HEK293 (cell line): ENCODE measurements at regions not wholly inside any gene's neighbourhood (a gene's known extent, or its start where the extent isn't known, plus 50 kb on each side); places are given as distances from the start of the nearest gene placed in this dataset.

ENCODE experiments used
- BCL11B ChIP-seq: fragments of 450-650 bp; formaldehyde crosslinking; IDR thresholded peaks from 2 replicates; pipeline ENCODE4 v1.5.1; 2016; ENCODE audit warnings: low read depth, missing biosample characterization, missing genetic modification characterization
- SCRT1 ChIP-seq: fragments of 450-650 bp; formaldehyde crosslinking; IDR thresholded peaks from 2 replicates; pipeline ENCODE4 v1.5.1; 2016; ENCODE audit warnings: missing biosample characterization, missing genetic modification characterization, borderline replicate concordance
- SP2 ChIP-seq: fragments of 450-650 bp; formaldehyde crosslinking; IDR thresholded peaks from 2 replicates; pipeline ENCODE4 v1.5.1; 2016; ENCODE audit warnings: missing biosample characterization, missing genetic modification characterization
- ZBTB1 ChIP-seq: fragments of 450-650 bp; formaldehyde crosslinking; IDR thresholded peaks from 2 replicates; pipeline ENCODE4 v1.5.1; 2016; ENCODE audit warnings: missing biosample characterization, missing genetic modification characterization
- ZNF174 ChIP-seq: fragments of 450-650 bp; formaldehyde crosslinking; IDR thresholded peaks from 2 replicates; pipeline ENCODE4 v1.5.0; 2017; ENCODE audit warnings: missing biosample characterization, mild to moderate bottlenecking, missing genetic modification characterization
- ZNF19 ChIP-seq: fragments of 450-650 bp; formaldehyde crosslinking; IDR thresholded peaks from 2 replicates; pipeline ENCODE4; 2016; ENCODE audit warnings: missing biosample characterization, missing genetic modification characterization, low read depth
- ZNF335 ChIP-seq: fragments of 450-650 bp; formaldehyde crosslinking; conservative IDR thresholded peaks from 2 replicates; pipeline ENCODE4 v1.5.1; 2016; ENCODE audit warnings: missing biosample characterization, missing genetic modification characterization
- ZNF521 ChIP-seq: fragments of 450-650 bp; formaldehyde crosslinking; IDR thresholded peaks from 2 replicates; pipeline ENCODE4 v1.5.1; 2017; ENCODE audit warnings: missing biosample characterization, mild to moderate bottlenecking, missing genetic modification characterization
- ZNF555 ChIP-seq: fragments of 450-650 bp; formaldehyde crosslinking; conservative IDR thresholded peaks from 2 replicates; pipeline ENCODE4 v1.5.1; 2017; ENCODE audit warnings: missing biosample characterization, mild to moderate bottlenecking, missing genetic modification characterization, inconsistent platforms
- ZNF596 ChIP-seq: fragments of 450-650 bp; IDR thresholded peaks from 2 replicates; pipeline ENCODE4 v1.5.0; 2018; ENCODE audit warnings: missing biosample characterization, mild to moderate bottlenecking, missing genetic modification characterization, moderate library complexity
- ZNF610 ChIP-seq: fragments of 450-650 bp; formaldehyde crosslinking; IDR thresholded peaks from 2 replicates; pipeline ENCODE4 v1.5.1; 2016; ENCODE audit warnings: missing biosample characterization, missing genetic modification characterization, borderline replicate concordance
- ZNF623 ChIP-seq: fragments of 450-650 bp; formaldehyde crosslinking; IDR thresholded peaks from 2 replicates; pipeline ENCODE4 v1.5.1; 2016; ENCODE audit warnings: missing biosample characterization, missing genetic modification characterization
- ZNF768 ChIP-seq: fragments of 450-650 bp; formaldehyde crosslinking; IDR thresholded peaks from 2 replicates; pipeline ENCODE4 v1.5.1; 2018; ENCODE audit warnings: missing biosample characterization, mild to moderate bottlenecking, missing genetic modification characterization
- ZSCAN30 ChIP-seq: fragments of 450-650 bp; IDR thresholded peaks from 2 replicates; pipeline ENCODE4 v1.5.1; 2018; ENCODE audit warnings: missing biosample characterization, mild to moderate bottlenecking, missing genetic modification characterization, moderate library complexity
- TF ChIP-seq, protein P1 (sequence below): fragments of 450-650 bp; formaldehyde crosslinking; IDR thresholded peaks from 2 replicates; pipeline ENCODE4 v1.5.1; 2016; ENCODE audit warnings: missing biosample characterization, missing genetic modification characterization, borderline replicate concordance
- TF ChIP-seq, protein P2 (sequence below): fragments of 450-650 bp; formaldehyde crosslinking; IDR thresholded peaks from 2 replicates; pipeline ENCODE4 v1.5.1; 2017; ENCODE audit warnings: missing biosample characterization, missing genetic modification characterization
- TF ChIP-seq, protein P3 (sequence below): fragments of 450-650 bp; formaldehyde crosslinking; IDR thresholded peaks from 2 replicates; pipeline ENCODE4; 2016; ENCODE audit warnings: missing biosample characterization, missing genetic modification characterization
- TF ChIP-seq, protein P4 (sequence below): fragments of 450-650 bp; formaldehyde crosslinking; conservative IDR thresholded peaks from 2 replicates; pipeline ENCODE4 v1.5.1; 2016; ENCODE audit warnings: low read depth, missing biosample characterization, missing genetic modification characterization
- TF ChIP-seq, protein P5 (sequence below): fragments of 450-650 bp; formaldehyde crosslinking; IDR thresholded peaks from 2 replicates; pipeline ENCODE4 v1.5.1; 2017; ENCODE audit warnings: missing biosample characterization, missing genetic modification characterization
- TF ChIP-seq, protein P6 (sequence below): fragments of 450-650 bp; formaldehyde crosslinking; IDR thresholded peaks from 2 replicates; pipeline ENCODE4 v1.5.1; 2016; ENCODE audit warnings: missing biosample characterization, missing genetic modification characterization
- TF ChIP-seq, protein P7 (sequence below): fragments of 450-650 bp; formaldehyde crosslinking; IDR thresholded peaks from 2 replicates; pipeline ENCODE4 v1.5.1; 2016; ENCODE audit warnings: missing biosample characterization, missing genetic modification characterization

DNA sequence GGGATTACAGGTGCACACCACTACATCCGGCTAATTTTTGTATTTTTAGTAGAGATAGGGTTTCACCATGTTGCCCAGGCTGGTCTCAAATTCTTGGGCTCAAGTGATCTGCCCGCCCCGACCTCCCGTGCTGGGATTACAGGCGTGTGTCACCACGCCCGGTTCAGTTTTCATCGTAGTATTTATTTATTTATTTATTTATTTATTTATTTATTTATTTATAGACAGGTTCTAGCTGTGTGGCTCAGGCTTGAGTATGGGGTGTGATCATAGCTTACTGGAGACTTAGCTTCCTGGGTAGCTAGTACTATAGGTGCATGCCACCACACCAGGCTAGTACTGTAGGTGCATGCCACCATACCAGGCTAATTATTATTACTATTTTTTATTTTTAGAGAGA lies 64.1 kb upstream of the STOX2 start (continued):
- TF ChIP-seq ZSCAN30 = no peak
- TF ChIP-seq ZNF768 = no peak
- TF ChIP-seq ZNF623 (tag by site-specific recombination) = peak; percentile 56; the same call in 1 of the 2 replicates
- TF ChIP-seq, protein P1, sequence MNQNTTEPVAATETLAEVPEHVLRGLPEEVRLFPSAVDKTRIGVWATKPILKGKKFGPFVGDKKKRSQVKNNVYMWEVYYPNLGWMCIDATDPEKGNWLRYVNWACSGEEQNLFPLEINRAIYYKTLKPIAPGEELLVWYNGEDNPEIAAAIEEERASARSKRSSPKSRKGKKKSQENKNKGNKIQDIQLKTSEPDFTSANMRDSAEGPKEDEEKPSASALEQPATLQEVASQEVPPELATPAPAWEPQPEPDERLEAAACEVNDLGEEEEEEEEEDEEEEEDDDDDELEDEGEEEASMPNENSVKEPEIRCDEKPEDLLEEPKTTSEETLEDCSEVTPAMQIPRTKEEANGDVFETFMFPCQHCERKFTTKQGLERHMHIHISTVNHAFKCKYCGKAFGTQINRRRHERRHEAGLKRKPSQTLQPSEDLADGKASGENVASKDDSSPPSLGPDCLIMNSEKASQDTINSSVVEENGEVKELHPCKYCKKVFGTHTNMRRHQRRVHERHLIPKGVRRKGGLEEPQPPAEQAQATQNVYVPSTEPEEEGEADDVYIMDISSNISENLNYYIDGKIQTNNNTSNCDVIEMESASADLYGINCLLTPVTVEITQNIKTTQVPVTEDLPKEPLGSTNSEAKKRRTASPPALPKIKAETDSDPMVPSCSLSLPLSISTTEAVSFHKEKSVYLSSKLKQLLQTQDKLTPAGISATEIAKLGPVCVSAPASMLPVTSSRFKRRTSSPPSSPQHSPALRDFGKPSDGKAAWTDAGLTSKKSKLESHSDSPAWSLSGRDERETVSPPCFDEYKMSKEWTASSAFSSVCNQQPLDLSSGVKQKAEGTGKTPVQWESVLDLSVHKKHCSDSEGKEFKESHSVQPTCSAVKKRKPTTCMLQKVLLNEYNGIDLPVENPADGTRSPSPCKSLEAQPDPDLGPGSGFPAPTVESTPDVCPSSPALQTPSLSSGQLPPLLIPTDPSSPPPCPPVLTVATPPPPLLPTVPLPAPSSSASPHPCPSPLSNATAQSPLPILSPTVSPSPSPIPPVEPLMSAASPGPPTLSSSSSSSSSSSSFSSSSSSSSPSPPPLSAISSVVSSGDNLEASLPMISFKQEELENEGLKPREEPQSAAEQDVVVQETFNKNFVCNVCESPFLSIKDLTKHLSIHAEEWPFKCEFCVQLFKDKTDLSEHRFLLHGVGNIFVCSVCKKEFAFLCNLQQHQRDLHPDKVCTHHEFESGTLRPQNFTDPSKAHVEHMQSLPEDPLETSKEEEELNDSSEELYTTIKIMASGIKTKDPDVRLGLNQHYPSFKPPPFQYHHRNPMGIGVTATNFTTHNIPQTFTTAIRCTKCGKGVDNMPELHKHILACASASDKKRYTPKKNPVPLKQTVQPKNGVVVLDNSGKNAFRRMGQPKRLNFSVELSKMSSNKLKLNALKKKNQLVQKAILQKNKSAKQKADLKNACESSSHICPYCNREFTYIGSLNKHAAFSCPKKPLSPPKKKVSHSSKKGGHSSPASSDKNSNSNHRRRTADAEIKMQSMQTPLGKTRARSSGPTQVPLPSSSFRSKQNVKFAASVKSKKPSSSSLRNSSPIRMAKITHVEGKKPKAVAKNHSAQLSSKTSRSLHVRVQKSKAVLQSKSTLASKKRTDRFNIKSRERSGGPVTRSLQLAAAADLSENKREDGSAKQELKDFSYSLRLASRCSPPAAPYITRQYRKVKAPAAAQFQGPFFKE (tag by site-specific recombination) = no peak
- TF ChIP-seq, protein P2, sequence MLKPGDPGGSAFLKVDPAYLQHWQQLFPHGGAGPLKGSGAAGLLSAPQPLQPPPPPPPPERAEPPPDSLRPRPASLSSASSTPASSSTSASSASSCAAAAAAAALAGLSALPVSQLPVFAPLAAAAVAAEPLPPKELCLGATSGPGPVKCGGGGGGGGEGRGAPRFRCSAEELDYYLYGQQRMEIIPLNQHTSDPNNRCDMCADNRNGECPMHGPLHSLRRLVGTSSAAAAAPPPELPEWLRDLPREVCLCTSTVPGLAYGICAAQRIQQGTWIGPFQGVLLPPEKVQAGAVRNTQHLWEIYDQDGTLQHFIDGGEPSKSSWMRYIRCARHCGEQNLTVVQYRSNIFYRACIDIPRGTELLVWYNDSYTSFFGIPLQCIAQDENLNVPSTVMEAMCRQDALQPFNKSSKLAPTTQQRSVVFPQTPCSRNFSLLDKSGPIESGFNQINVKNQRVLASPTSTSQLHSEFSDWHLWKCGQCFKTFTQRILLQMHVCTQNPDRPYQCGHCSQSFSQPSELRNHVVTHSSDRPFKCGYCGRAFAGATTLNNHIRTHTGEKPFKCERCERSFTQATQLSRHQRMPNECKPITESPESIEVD = no peak
- TF ChIP-seq ZNF174 (tag by site-specific recombination) = no peak
- TF ChIP-seq, protein P3, sequence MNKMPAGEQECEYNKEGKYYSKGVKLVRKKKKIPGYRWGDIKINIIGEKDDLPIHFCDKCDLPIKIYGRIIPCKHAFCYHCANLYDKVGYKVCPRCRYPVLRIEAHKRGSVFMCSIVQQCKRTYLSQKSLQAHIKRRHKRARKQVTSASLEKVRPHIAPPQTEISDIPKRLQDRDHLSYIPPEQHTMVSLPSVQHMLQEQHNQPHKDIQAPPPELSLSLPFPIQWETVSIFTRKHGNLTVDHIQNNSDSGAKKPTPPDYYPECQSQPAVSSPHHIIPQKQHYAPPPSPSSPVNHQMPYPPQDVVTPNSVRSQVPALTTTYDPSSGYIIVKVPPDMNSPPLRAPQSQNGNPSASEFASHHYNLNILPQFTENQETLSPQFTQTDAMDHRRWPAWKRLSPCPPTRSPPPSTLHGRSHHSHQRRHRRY (tag by site-specific recombination) = no peak
- TF ChIP-seq, protein P4, sequence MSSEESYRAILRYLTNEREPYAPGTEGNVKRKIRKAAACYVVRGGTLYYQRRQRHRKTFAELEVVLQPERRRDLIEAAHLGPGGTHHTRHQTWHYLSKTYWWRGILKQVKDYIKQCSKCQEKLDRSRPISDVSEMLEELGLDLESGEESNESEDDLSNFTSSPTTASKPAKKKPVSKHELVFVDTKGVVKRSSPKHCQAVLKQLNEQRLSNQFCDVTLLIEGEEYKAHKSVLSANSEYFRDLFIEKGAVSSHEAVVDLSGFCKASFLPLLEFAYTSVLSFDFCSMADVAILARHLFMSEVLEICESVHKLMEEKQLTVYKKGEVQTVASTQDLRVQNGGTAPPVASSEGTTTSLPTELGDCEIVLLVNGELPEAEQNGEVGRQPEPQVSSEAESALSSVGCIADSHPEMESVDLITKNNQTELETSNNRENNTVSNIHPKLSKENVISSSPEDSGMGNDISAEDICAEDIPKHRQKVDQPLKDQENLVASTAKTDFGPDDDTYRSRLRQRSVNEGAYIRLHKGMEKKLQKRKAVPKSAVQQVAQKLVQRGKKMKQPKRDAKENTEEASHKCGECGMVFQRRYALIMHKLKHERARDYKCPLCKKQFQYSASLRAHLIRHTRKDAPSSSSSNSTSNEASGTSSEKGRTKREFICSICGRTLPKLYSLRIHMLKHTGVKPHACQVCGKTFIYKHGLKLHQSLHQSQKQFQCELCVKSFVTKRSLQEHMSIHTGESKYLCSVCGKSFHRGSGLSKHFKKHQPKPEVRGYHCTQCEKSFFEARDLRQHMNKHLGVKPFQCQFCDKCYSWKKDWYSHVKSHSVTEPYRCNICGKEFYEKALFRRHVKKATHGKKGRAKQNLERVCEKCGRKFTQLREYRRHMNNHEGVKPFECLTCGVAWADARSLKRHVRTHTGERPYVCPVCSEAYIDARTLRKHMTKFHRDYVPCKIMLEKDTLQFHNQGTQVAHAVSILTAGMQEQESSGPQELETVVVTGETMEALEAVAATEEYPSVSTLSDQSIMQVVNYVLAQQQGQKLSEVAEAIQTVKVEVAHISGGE = peak; percentile 65
- TF ChIP-seq, protein P5, sequence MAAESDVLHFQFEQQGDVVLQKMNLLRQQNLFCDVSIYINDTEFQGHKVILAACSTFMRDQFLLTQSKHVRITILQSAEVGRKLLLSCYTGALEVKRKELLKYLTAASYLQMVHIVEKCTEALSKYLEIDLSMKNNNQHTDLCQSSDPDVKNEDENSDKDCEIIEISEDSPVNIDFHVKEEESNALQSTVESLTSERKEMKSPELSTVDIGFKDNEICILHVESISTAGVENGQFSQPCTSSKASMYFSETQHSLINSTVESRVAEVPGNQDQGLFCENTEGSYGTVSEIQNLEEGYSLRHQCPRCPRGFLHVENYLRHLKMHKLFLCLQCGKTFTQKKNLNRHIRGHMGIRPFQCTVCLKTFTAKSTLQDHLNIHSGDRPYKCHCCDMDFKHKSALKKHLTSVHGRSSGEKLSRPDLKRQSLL (tag by site-specific recombination) = no peak
- no peak for TF ChIP-seq ZNF610 (tag by site-specific recombination)
- TF ChIP-seq ZNF555 (tag by site-specific recombination) = peak; percentile 58
- no peak for TF ChIP-seq ZNF335 (tag by site-specific recombination)
- TF ChIP-seq ZNF521 (tag by site-specific recombination) = no peak
- no peak for TF ChIP-seq ZNF596
- TF ChIP-seq ZBTB1 = 0 out of 2 replicates have a peak, but pooled peaks have one; percentile 39
- TF ChIP-seq, protein P6, sequence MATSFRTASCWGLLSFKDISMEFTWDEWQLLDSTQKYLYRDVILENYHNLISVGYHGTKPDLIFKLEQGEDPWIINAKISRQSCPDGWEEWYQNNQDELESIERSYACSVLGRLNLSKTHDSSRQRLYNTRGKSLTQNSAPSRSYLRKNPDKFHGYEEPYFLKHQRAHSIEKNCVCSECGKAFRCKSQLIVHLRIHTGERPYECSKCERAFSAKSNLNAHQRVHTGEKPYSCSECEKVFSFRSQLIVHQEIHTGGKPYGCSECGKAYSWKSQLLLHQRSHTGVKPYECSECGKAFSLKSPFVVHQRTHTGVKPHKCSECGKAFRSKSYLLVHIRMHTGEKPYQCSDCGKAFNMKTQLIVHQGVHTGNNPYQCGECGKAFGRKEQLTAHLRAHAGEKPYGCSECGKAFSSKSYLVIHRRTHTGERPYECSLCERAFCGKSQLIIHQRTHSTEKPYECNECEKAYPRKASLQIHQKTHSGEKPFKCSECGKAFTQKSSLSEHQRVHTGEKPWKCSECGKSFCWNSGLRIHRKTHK (tag by site-specific recombination) = no peak
- no peak for TF ChIP-seq BCL11B
- TF ChIP-seq, protein P7, sequence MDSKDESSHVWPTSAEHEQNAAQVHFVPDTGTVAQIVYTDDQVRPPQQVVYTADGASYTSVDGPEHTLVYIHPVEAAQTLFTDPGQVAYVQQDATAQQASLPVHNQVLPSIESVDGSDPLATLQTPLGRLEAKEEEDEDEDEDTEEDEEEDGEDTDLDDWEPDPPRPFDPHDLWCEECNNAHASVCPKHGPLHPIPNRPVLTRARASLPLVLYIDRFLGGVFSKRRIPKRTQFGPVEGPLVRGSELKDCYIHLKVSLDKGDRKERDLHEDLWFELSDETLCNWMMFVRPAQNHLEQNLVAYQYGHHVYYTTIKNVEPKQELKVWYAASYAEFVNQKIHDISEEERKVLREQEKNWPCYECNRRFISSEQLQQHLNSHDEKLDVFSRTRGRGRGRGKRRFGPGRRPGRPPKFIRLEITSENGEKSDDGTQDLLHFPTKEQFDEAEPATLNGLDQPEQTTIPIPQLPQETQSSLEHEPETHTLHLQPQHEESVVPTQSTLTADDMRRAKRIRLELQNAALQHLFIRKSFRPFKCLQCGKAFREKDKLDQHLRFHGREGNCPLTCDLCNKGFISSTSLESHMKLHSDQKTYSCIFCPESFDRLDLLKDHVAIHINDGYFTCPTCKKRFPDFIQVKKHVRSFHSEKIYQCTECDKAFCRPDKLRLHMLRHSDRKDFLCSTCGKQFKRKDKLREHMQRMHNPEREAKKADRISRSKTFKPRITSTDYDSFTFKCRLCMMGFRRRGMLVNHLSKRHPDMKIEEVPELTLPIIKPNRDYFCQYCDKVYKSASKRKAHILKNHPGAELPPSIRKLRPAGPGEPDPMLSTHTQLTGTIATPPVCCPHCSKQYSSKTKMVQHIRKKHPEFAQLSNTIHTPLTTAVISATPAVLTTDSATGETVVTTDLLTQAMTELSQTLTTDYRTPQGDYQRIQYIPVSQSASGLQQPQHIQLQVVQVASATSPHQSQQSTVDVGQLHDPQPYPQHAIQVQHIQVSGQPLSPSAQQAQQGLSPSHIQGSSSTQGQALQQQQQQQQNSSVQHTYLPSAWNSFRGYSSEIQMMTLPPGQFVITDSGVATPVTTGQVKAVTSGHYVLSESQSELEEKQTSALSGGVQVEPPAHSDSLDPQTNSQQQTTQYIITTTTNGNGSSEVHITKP = no peak
- TF ChIP-seq SP2 = no peak
- no peak for TF ChIP-seq SCRT1 (tag by site-specific recombination)
- TF ChIP-seq ZNF19 (tag by site-specific recombination) = no peak
